ENCODE measurements at regions not wholly inside any gene's neighbourhood (a gene's known extent, or its start where the extent isn't known, plus 50 kb on each side); places are given as distances from the start of the nearest gene placed in this dataset.

DNA sequence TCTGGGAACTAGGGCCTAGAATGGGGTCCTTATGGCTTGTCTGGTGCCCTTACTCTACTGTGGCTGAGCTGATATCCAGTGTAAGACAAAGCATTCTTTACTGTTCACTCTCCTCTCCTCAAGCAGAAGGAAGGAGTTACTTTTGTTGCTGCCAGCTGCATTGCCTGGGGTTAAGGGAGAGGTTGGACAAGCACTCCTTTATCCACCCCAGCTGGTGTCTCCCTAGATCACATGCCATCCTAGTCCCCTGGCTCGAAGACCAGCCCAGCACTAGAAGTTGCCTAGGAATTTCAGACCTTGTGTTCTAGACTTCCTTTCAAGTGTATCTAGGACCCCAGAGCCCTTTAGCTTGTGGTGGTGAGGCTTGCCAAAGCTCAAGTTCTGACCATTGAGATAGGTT is 1051.5 kb upstream of the C9orf72 start:
- H3K27ac ChIP-seq (ENCODE audit: control insufficient read depth, insufficient read depth, low read length) = no peak overlapping the region
- no peaks in the 10 kb centered on the region for H4K20me1 ChIP-seq (ENCODE audit: control insufficient read depth, extremely low read depth, insufficient read depth, low read length)
- no peaks in the 10 kb centered on the region for H3K9me3 ChIP-seq (ENCODE audit: control insufficient read depth, low read depth, low read length)
- no peak for TF ChIP-seq EZH2 (IDR thresholded peaks at IDR 0.05; ENCODE audit: low read length)
- TF ChIP-seq, protein P1, sequence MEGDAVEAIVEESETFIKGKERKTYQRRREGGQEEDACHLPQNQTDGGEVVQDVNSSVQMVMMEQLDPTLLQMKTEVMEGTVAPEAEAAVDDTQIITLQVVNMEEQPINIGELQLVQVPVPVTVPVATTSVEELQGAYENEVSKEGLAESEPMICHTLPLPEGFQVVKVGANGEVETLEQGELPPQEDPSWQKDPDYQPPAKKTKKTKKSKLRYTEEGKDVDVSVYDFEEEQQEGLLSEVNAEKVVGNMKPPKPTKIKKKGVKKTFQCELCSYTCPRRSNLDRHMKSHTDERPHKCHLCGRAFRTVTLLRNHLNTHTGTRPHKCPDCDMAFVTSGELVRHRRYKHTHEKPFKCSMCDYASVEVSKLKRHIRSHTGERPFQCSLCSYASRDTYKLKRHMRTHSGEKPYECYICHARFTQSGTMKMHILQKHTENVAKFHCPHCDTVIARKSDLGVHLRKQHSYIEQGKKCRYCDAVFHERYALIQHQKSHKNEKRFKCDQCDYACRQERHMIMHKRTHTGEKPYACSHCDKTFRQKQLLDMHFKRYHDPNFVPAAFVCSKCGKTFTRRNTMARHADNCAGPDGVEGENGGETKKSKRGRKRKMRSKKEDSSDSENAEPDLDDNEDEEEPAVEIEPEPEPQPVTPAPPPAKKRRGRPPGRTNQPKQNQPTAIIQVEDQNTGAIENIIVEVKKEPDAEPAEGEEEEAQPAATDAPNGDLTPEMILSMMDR (optimal IDR thresholded peaks at IDR 0.05 in 1 of 3, IDR thresholded peaks at IDR 0.05 in 1 of 3, conservative IDR thresholded peaks at IDR 0.05 in 1 of 3; ENCODE audit: extremely low read depth in 1 of 3, insufficient read depth in 2 of 3, low read length in 3 of 3) = no peak
- no peaks in the 10 kb centered on the region for H3K27me3 ChIP-seq (ENCODE audit: control insufficient read depth, extremely low read depth, insufficient read depth, low read length)
- H3K36me3 ChIP-seq (ENCODE audit: control insufficient read depth in 2 of 2, extremely low read depth in 1 of 2, insufficient read depth in 2 of 2, low read length in 2 of 2) = no peaks in the 10 kb centered on the region
- no peak for FAIRE-seq
- dilution Hi-C loops (cut with MboI; ENCODE audit: extremely low pct_ligation_motif_present, low sequenced_read_pairs) = no loop called here
- H3K79me2 ChIP-seq (ENCODE audit: control insufficient read depth, insufficient read depth, low read length) = no peaks in the 10 kb centered on the region
- H3K4me1 ChIP-seq (ENCODE audit: control insufficient read depth, extremely low read depth, insufficient read depth, low read length) = peaks cover 7% of the 10 kb centered on the region
- no peak overlapping the region for H3K9ac ChIP-seq (ENCODE audit: control insufficient read depth, extremely low read depth, insufficient read depth, low read length)
- no peaks in the 10 kb centered on the region for H3K9me1 ChIP-seq (ENCODE audit: control insufficient read depth, extremely low read depth, insufficient read depth, low read length)
- no peak for DNase-seq (ENCODE audit: low read depth, low spot score)
- no peak overlapping the region for H3K4me2 ChIP-seq (ENCODE audit: control insufficient read depth, extremely low read depth, insufficient read depth, low read depth, low read length)
- no peak overlapping the region for H2AFZ ChIP-seq (ENCODE audit: control insufficient read depth, low read length)
- no peak overlapping the region for H3K4me3 ChIP-seq (ENCODE audit: control insufficient read depth in 2 of 3, extremely low read depth in 1 of 3, insufficient read depth in 2 of 3, low read depth in 1 of 3, low read length in 3 of 3)

DNA sequence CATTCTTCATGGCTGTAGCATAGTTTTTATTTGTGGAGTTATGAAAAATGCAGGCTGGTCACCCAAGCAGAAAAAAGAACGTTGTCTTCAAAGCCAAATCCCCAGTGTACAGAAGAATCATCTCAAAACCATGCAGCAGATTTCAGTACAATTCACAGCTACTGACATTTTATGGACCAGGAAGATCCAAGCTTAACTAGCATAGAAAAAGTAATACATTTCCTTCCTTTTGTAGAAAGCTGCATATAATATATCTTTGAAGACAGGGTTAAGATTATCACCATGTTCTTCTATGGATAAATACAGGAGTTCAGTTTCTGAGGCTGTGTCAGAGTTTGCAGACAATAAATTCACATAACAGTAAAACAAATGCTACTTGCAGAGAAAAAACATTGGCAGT is 1054.8 kb upstream of the C9orf72 start:
- Histone ChIP-seq H3K27me3 (ENCODE audit: control insufficient read depth, extremely low read depth, insufficient read depth, low read length) (no peaks in the 10 kb centered on the region), H3K9me3 (ENCODE audit: control insufficient read depth, low read depth, low read length) (no peaks in the 10 kb centered on the region), H3K9me1 (ENCODE audit: control insufficient read depth, extremely low read depth, insufficient read depth, low read length) (no peaks in the 10 kb centered on the region), H3K79me2 (ENCODE audit: control insufficient read depth, insufficient read depth, low read length) (no peaks in the 10 kb centered on the region), H3K27ac (ENCODE audit: control insufficient read depth, insufficient read depth, low read length) (no peak overlapping the region), H3K36me3 (ENCODE audit: control insufficient read depth in 2 of 2, extremely low read depth in 1 of 2, insufficient read depth in 2 of 2, low read length in 2 of 2) (no peaks in the 10 kb centered on the region), H3K4me3 (ENCODE audit: control insufficient read depth in 2 of 3, extremely low read depth in 1 of 3, insufficient read depth in 2 of 3, low read depth in 1 of 3, low read length in 3 of 3) (no peak overlapping the region), H3K4me1 (ENCODE audit: control insufficient read depth, extremely low read depth, insufficient read depth, low read length) (no peaks in the 10 kb centered on the region), H2AFZ (ENCODE audit: control insufficient read depth, low read length) (no peak overlapping the region), H3K4me2 (ENCODE audit: control insufficient read depth, extremely low read depth, insufficient read depth, low read depth, low read length) (no peak overlapping the region), H4K20me1 (ENCODE audit: control insufficient read depth, extremely low read depth, insufficient read depth, low read length) (no peaks in the 10 kb centered on the region), H3K9ac (ENCODE audit: control insufficient read depth, extremely low read depth, insufficient read depth, low read length) (no peak overlapping the region)
- no peak for TF ChIP-seq EZH2 (IDR thresholded peaks at IDR 0.05; ENCODE audit: low read length)
- TF ChIP-seq, protein P1 (optimal IDR thresholded peaks at IDR 0.05 in 1 of 3, IDR thresholded peaks at IDR 0.05 in 1 of 3, conservative IDR thresholded peaks at IDR 0.05 in 1 of 3; ENCODE audit: extremely low read depth in 1 of 3, insufficient read depth in 2 of 3, low read length in 3 of 3) = no peak
- no peak for DNase-seq (ENCODE audit: low read depth, low spot score)
- dilution Hi-C loops (cut with MboI; ENCODE audit: extremely low pct_ligation_motif_present, low sequenced_read_pairs) = no loop called here
- FAIRE-seq = no peak

All from keratinocyte (primary cell).